ENCODE measurements at regions not wholly inside any gene's neighbourhood (a gene's known extent, or its start where the extent isn't known, plus 50 kb on each side); places are given as distances from the start of the nearest gene placed in this dataset.

GRCh38 chr6:44053106-44053756 lies 74.0 kb downstream of the MRPL14 start:
- intact Hi-C loops (cut with micrococcal nuclease; ENCODE audit: unreplicated experiment) (no loop called here), in situ Hi-C loops (cut with HindIII; ENCODE audit: low pct_unique_long_range_greater_than_20kb, low sequenced_read_pairs) (no loop called here)
- Histone ChIP-seq H3K27me3 (ENCODE audit: control insufficient read depth, insufficient read depth, low read length) (no peaks in the 10 kb centered on the region), H3K4me1 (ENCODE audit: control insufficient read depth, insufficient read depth, low read length) (peaks cover 19% of the 10 kb centered on the region), H3K36me3 (ENCODE audit: control insufficient read depth, insufficient read depth, low read length) (no peaks in the 10 kb centered on the region), H3K27ac (ENCODE audit: low read length) (0 out of 2 replicates have a peak overlapping the region, but pooled peaks have one; percentile 23), H3K9me3 (ENCODE audit: control insufficient read depth, insufficient read depth, low read depth, low read length) (no peaks in the 10 kb centered on the region), H3K4me3 (ENCODE audit: low read depth in 2 of 2, low read length in 2 of 2) (no peak overlapping the region)
- POLR2A ChIA-PET, result interaction anchor here (0.5 kb wide), 1 partner anchor 35 kb away, joined by 3 read pairs; no protein-coding TSS in a partner anchor
- no peak for TF ChIP-seq SIN3A (IDR thresholded peaks at IDR 0.05; ENCODE audit: borderline replicate concordance, insufficient read depth, low read depth, low read length)
- no peak for TF ChIP-seq POLR2AphosphoS5 (IDR thresholded peaks at IDR 0.05; ENCODE audit: low read depth, low read length)
- TF ChIP-seq, protein P1, sequence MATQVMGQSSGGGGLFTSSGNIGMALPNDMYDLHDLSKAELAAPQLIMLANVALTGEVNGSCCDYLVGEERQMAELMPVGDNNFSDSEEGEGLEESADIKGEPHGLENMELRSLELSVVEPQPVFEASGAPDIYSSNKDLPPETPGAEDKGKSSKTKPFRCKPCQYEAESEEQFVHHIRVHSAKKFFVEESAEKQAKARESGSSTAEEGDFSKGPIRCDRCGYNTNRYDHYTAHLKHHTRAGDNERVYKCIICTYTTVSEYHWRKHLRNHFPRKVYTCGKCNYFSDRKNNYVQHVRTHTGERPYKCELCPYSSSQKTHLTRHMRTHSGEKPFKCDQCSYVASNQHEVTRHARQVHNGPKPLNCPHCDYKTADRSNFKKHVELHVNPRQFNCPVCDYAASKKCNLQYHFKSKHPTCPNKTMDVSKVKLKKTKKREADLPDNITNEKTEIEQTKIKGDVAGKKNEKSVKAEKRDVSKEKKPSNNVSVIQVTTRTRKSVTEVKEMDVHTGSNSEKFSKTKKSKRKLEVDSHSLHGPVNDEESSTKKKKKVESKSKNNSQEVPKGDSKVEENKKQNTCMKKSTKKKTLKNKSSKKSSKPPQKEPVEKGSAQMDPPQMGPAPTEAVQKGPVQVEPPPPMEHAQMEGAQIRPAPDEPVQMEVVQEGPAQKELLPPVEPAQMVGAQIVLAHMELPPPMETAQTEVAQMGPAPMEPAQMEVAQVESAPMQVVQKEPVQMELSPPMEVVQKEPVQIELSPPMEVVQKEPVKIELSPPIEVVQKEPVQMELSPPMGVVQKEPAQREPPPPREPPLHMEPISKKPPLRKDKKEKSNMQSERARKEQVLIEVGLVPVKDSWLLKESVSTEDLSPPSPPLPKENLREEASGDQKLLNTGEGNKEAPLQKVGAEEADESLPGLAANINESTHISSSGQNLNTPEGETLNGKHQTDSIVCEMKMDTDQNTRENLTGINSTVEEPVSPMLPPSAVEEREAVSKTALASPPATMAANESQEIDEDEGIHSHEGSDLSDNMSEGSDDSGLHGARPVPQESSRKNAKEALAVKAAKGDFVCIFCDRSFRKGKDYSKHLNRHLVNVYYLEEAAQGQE (IDR thresholded peaks at IDR 0.05; ENCODE audit: insufficient read depth in 1 of 2, low read depth in 2 of 2, low read length in 1 of 2), result no peak
- TF ChIP-seq TCF7L2 (IDR thresholded peaks at IDR 0.05; ENCODE audit: low read depth, low read length), result no peak
- TF ChIP-seq, protein P2, sequence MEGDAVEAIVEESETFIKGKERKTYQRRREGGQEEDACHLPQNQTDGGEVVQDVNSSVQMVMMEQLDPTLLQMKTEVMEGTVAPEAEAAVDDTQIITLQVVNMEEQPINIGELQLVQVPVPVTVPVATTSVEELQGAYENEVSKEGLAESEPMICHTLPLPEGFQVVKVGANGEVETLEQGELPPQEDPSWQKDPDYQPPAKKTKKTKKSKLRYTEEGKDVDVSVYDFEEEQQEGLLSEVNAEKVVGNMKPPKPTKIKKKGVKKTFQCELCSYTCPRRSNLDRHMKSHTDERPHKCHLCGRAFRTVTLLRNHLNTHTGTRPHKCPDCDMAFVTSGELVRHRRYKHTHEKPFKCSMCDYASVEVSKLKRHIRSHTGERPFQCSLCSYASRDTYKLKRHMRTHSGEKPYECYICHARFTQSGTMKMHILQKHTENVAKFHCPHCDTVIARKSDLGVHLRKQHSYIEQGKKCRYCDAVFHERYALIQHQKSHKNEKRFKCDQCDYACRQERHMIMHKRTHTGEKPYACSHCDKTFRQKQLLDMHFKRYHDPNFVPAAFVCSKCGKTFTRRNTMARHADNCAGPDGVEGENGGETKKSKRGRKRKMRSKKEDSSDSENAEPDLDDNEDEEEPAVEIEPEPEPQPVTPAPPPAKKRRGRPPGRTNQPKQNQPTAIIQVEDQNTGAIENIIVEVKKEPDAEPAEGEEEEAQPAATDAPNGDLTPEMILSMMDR (IDR thresholded peaks at IDR 0.05), result no peak
- CTCF ChIA-PET, result interaction anchor here (0.7 to 1.6 kb wide), 2 partner anchors 12 to 271 kb away, joined by 4 read pairs; no protein-coding TSS in a partner anchor
- no TSS peak for BruUV-seq (replicated peaks)
- no peak for ATAC-seq
- no peak for DNase-seq (ENCODE audit: low read depth, low spot score)

DNA sequence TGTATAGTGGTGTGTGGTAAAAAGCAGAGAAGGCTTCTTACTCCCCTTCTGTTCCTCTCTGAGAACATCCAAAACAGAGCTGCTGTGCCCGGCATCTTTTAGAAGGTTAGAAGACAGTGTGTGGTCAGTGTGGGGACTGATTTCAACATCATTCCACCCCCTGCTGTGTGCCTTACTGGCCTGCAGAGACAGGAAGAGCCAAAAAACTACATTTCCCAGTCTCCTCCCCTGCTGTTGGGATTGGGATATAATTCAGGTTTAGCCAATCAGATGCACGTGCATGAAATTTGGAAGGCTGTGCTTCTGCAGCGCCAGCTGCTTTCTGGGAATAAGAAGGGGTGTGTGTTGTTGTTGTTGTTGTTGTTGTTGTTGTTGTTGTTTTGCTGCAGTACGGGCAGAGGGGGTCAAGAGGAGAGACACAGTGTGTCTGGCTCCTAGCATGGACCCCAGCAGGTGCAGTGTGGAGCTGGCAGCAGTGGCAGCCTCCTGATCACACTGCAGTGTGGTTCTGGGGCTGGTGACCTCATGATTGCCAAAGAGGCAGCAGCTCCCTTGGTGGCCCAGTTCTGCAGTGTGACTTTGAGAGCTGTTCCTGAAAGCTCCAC lies 74.7 kb downstream of the MRPL14 start:
- in situ Hi-C loops (cut with HindIII; ENCODE audit: low pct_unique_long_range_greater_than_20kb, low sequenced_read_pairs), result no loop called here
- intact Hi-C loops (cut with micrococcal nuclease; ENCODE audit: unreplicated experiment), result no loop called here
- ATAC-seq, result peak; percentile 59; the same call in 1 of the 2 replicates

More for the DNA sequence above, 74.7 kb downstream of the MRPL14 start:
- Histone ChIP-seq H3K27ac (ENCODE audit: low read length) (no peak overlapping the region), H3K4me1 (ENCODE audit: control insufficient read depth, insufficient read depth, low read length) (peaks cover 14% of the 10 kb centered on the region), H3K27me3 (ENCODE audit: control insufficient read depth, insufficient read depth, low read length) (no peaks in the 10 kb centered on the region), H3K36me3 (ENCODE audit: control insufficient read depth, insufficient read depth, low read length) (no peaks in the 10 kb centered on the region), H3K9me3 (ENCODE audit: control insufficient read depth, insufficient read depth, low read depth, low read length) (no peaks in the 10 kb centered on the region), H3K4me3 (ENCODE audit: low read depth in 2 of 2, low read length in 2 of 2) (no peak overlapping the region)
- no TSS peak for BruUV-seq (replicated peaks)
- TF ChIP-seq, protein P2 (IDR thresholded peaks at IDR 0.05), result no peak
- TF ChIP-seq POLR2AphosphoS5 (IDR thresholded peaks at IDR 0.05; ENCODE audit: low read depth, low read length) (no peak), TCF7L2 (IDR thresholded peaks at IDR 0.05; ENCODE audit: low read depth, low read length) (no peak), SIN3A (IDR thresholded peaks at IDR 0.05; ENCODE audit: borderline replicate concordance, insufficient read depth, low read depth, low read length) (no peak)
- TF ChIP-seq, protein P1 (IDR thresholded peaks at IDR 0.05; ENCODE audit: insufficient read depth in 1 of 2, low read depth in 2 of 2, low read length in 1 of 2), result no peak
- POLR2A ChIA-PET, result interaction anchor here (0.5 kb wide), 1 partner anchor 34 kb away, joined by 3 read pairs; no protein-coding TSS in a partner anchor
- CTCF ChIA-PET, result interaction anchor here (0.7 kb wide), 1 partner anchor 271 kb away, joined by 4 read pairs; no protein-coding TSS in a partner anchor
- DNase-seq (ENCODE audit: low read depth, low spot score), result no peak

Measured in Panc1 (cell line).